Activated CD4-positive, alpha-beta T cell treated with anti-CD3 and anti-CD28 coated beads, Interleukin-2, amount 50 U/mL, for 48 hours (primary cell): ENCODE measurements at regions not wholly inside any gene's neighbourhood (a gene's known extent, or its start where the extent isn't known, plus 50 kb on each side); places are given as distances from the start of the nearest gene placed in this dataset.

Experiments
- DNase-seq, 2 experiments: peaks; one replicate each; pipeline ENCODE4 v3.0.0-alpha.2; 2020

DNA sequence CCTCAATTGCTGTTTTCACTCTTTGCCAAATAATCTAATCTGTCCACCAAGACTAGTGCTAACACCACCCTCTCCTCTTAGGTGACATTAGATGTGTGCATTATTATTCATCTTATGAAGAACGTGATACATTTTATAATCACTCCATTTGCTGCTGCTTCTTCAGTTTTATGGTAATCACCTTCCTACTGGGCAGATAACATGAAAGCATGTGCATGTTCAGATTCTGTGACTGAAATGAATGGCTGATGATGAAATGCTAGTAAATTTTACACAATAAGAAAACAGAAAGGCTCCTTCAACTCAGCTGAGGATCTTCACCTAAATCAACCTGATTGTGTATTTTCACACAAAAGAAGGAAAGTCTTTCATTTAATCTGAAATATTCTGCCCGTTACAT is 577.6 kb downstream of the CSNK1G3 start:
- no peak for DNase-seq

DNA sequence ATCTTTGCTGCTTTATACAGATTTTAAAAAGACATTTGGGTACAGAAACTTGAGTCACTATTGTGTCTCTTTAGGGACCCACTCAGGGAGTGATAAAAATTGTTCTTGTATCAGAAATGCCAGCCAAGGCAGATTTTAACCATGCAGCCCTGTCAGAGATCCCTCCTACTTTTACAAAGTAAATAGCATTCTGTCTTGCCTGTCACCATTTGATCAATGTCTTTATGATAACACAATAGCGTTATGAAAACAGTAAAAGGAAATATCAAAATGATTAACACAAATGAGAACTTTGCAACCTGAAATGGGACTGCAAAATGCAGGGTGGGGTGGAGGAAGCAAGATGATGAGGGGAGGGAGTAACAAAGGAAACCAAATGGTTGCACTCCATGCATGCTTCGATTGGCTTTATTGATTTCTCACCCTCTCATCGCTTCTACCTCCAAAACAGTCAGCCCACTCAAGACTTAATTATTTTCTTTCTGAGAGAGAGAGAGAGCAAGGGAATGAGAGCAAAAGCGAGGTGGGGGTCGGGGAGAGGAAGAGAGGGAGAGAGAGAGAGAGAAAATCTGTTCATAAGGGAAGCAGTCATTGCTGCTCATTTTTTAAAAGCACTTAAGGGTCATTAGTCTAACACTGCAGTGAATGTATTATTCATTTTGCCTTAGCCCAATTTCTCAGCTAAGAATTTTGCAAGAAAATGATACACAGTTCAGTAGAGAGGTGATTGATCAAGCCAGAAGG is 576.5 kb downstream of the CSNK1G3 start:
- no peak for DNase-seq

DNA sequence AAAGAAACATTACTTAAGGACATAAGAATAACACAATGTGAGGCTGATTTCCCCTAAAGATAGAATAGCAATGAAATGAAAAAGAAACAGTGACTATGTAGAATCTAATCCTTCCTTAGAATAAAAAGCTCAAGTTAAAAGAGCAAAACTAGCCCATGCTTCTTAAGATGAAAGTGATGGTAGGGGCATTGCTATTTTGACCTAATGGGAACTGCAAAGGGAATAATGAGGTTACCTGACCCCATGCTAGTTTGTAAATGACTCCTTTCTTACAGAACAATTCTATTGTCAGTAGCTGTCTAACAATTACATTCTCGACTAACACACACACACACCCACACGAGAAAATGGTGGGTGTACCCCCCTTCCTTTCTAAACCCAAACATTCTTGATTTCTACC is 575.8 kb downstream of the CSNK1G3 start:
- DNase-seq: no peak

DNA sequence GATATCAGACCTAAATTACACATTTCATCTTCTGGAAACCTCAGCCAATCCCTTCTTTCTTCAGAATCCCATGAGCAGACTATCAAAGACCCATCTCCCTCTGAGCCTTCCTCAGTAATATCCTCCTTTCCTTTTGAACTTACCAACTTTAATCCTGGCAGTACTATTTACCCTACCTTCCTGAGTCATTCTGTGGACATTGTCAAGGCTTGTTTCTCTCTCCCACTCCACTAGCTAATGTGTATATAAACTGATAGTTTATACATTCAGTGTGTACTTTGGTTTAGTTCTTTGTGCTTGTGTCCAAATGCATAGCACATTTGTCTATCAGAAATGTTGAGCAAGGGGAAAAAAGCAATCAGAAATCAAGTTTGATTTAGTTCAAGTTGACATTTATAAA is 568.3 kb downstream of the CSNK1G3 start:
- DNase-seq: no peak

DNA sequence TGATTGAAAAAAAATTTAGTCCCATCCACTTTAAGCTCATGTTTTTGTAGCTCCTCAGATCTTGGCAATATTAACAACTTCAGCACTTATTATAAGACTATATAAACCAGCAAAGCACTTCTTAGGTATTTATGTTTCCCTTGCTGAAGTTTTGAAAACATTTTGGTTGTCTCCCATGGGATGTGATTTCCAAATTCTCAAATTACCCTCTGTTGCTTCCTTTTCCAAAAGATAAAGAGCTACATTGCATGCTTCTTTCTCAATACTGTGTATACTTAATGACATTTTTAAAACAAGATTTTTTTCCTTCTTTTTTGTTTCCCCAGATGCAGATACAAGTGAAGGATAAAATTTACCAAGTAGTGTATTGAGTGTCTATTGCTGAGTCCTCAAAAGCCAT is 567.1 kb downstream of the CSNK1G3 start:
- DNase-seq: no peak

DNA sequence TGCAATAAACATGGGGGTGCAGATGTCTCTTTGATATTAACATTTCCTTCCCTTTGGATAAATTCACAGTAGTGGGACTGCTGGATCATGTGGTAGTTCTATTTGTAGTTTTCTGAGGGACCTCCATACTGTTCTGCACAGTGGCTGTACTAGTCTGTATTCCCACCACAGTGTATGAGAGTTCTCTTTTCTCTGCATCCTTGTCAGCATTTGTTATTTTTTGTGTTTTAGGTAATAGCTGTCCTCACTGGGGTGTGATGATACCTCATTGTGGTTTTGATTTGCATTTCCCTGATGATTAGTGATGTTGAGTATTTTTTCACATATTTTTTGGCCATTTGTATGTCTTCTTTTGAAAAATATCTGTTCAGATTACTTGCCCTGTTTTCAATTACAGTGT is 562.5 kb downstream of the CSNK1G3 start:
- no peak for DNase-seq

DNA sequence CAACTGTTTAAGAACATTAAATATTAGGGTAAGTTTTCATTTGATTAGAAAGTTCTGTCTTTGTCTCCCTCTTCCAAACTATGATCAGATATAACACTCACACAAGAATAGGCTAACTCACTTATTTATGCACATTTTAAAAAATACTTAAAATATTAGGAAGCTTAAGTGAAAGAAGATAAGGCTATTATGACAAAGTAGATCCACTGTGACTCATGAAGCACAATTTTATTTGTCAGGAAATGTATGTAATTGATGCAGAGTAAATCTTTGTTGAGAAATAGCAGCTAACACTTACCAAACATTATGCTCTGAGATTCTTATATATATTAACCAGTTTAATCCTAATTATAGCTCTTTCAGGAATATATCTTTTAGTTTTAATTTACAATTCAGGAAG is 560.6 kb downstream of the CSNK1G3 start:
- DNase-seq: no peak

DNA sequence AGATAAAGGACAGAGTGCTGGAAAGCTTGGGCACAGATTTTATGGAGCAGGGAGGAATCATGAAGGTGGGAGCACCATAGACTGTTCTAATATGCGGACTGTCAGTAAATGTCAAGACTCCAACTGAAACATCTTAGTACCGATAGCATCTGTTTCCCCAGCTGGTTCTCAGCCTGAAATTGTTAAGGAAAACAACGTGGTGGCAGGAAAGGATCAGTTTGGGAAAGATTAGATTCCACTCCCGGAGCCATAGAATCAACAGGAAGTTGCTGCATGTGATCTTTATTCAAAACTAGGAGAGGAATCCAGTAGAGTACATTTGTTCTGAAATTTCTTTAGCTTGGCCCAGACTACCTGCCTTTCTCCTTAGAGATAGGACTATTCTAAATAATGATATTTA is 559.1 kb downstream of the CSNK1G3 start:
- DNase-seq: no peak

DNA sequence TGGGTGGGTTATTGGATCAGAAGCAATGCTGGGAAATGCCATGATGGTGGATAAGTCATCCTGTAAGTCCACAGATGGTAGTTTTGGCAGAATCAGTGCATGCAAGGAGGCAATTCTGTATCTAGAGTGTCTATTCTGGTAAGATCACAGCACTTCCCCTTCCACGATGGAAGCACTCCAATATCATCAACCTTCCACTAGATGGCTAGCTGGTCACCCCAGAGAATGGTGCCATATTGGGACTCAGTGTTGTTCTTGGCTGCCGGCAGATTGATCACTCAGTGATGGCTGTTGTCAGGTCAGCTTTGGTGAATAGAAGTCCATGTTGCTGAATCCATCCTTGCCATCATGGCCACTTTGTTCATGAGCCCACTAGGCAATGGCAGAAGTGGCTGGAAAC is 553.5 kb downstream of the CSNK1G3 start:
- DNase-seq: no peak

DNA sequence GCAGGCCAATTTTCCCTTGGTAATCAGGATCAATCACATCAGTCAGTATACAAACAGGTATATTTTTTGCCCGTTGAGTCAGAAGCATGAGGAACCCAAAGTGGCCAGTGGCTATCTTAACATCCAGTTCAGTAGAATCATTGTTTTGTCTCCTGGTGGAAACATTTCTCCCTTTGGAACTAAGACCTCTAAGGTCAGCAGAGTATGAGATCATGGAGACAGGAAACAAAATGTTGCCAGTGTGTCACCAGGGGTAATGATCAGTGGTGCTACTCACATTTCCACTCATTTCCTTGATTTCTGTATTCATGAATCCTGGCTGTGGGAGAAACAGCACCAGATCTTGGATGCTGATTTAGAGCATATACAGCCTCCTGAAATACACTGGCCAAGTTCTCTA is 553.0 kb downstream of the CSNK1G3 start:
- no peak for DNase-seq

DNA sequence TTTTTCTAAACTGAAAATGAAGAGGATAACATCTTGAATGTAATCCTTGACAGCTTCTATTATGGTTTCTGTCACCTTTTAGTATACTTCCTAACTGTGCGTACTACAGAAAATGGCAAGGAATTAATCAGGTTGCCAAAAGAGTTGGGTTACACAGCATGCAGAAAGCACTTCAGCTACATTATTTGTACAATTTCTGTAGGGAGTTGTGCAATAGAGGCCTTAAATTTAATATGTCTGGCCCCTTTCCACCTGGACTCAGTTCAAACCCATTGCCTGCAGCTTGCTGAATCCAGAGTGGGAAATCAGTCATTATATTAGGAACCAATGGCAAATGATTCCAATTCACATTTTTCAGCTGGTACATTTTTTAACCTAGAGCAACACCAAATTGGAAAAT is 549.7 kb downstream of the CSNK1G3 start:
- no peak for DNase-seq

DNA sequence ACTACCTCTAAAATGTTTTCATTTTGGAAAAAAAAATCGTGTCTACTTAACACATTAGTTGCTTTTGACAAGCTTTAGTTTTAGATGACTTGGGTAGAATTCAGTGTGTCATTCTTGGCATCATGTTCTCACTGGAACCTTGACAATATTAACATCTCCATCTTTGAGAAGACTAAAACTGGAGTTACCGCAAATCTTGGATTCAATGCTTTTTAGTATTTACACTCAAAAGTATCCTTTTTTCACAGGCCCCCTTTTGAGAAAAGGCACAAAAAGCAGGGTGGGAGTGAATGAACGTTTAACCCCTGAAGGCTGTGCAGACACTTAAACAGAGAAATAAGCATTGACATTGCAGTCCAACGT is 549.1 kb downstream of the CSNK1G3 start:
- no peak for DNase-seq

DNA sequence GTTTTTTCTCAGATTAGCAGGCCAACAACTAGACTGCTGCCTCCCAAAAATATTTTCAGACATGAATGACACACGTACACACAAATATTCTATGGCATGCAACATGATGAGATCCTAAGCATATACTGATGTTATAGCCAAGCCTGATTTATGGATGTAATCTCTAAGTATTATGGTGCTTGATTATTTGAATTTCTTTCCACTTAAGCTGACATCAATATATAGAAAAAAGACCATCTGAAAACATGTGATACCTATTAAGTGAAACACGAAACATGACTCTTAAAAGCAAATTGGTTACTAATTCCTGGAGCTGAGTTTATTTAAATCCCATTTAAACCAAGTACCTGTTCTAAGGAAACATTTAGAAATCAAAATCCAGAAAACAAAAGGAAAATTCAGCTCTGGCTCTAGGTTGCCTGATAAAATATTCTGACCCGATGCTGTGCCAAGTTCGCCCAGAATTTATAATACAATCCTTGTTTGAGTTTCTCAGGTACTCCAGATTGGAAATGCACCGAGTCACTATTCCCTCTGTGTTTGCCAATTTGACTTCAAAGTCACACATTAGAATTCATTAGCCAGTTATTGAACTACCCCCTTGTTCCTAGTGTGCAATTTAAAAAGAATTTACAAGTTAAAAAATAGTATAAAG is 548.6 kb downstream of the CSNK1G3 start:
- no peak for DNase-seq

DNA sequence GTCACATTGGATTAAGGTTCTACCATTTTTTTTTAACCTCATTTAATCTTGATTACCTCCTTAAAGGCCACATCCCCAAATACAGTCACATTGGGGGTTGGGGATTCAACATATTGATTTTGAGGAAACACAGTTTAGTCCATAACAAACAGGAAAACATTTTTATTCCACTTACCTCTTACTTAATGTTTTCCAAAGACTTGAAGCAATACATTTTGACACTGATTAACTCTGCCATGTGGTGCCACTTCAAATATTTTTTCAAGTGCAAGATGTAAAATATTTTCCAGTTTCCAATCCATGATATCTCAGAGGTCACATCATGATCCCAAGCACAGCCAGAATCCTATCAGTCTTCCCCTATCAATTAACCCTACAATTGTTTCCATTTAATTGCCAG is 548.0 kb downstream of the CSNK1G3 start:
- no peak for DNase-seq

DNA sequence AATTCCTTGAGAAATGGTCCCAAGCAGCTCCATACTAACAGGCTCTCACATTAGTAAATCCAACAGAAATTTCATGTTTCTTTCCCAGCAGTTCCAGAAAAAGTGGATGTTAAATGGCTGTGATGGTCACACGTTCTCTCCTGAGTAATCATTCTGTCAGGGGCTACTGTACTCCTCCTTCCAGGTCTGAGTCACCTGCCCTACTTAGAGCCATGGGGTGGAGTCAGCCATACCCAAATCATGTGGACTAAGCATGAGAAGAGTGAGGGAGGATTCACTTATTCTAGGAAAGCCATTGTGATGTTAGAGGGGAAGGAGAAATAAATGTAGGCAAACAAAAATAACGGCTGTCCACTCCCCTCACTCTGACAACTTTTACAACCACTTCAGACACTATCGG is 547.2 kb downstream of the CSNK1G3 start:
- no peak for DNase-seq

DNA sequence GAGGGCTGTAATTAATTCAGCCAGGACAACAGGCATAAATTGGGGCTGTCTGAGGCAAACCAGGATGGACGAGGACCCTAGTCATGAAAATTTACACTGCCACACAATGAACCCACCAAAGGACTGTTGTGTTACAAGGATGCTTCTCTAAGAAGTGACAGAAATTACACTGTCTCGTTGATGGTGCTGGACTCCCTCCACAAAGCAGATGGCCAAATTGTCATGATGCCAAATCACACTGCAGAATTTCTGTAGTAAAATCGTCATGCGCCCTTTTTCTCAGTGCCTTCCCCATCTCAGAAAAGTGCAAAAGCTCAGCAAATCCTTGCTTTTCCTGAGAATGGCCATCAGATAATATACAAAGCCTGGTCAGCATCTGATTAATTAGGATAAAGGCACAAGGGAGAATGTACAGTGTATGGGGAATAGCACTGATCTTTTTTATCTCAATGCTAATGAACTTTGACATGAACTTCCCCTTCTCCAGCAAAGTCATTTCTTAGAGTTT is 545.8 kb downstream of the CSNK1G3 start:
- DNase-seq: no peak

DNA sequence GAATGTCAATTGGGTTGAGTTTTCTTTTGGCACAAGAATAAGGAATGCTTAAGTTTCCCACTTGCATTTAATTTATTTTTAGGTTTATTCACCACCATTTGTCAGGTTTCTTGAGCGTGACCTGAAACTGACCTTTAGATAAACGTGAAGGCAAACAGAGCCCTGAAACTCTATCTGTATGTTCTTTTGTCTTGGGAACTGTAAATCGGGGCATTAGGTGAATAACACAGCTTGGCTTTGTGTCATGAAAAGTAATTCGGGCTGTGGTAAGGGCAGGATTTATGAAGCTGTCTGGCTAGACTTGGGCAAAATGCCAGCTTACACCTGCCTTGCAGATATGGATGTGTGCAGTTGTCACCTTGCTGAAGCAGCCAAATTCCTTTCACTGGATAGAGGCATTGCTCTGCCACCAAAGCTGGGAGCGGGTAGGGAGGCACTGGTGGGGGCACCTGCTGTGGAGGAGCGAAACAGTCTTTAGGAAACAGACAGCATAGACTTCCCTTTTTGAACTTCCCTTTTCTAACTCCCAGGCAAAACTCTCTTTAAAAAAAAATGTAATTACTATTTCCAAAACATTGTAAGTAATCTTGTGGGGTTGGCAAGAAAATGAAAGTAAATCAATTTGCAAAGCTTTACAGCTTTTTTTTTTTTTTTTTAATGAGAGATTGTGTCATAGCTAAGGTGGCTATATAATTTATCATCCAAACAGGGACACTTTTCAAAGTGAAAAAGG is 545.2 kb downstream of the CSNK1G3 start:
- no peak for DNase-seq

DNA sequence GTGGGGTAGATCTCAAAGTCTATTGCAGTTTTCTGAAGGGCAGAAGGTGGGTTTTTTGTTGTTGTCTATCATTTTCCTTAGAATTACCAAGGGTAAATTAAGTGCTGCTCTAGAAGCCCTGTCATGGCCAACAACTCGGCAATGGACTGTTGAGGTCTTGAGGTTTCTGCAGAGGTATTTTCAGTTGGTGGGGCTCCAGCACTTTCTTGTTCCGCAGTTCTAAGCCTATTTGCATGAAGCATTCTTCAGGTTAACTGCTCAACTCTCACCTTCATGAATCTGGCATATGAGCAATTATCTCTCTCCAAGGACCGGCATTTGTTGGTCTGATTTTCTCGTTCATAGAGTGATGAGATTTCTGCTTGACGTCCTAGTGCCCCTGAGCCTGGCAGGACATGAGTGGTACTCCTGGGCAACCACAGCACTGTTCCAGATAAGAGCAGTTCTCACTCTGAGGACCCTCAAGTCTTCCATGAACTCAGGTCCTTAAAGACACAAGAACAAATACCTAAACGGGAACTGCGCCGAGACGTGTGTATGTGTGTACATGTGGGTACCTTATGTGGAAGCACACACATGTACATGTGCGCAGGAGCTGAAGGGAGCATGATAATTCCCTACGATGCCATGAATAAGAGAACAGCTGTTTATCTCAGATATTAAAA is 544.5 kb downstream of the CSNK1G3 start:
- DNase-seq: no peak

DNA sequence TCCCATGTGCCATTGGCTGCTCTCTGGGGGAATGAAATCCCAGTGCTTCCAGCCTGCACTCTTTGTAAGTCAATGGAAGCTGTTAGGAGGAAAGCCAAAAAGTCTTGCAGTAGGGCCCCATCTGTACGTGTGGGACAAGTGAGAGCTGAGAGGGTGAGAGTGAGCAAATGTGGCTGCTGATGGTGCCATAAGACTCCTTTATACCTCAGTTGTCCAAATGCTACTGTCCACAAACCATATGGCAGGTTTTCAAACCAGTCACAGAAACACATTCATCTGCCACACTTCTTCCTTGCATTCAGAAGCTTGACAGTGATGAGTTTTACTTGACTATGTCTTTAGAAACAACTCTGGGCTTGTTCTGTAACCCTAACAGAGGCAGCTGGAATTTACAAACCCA is 543.8 kb downstream of the CSNK1G3 start:
- DNase-seq: no peak

DNA sequence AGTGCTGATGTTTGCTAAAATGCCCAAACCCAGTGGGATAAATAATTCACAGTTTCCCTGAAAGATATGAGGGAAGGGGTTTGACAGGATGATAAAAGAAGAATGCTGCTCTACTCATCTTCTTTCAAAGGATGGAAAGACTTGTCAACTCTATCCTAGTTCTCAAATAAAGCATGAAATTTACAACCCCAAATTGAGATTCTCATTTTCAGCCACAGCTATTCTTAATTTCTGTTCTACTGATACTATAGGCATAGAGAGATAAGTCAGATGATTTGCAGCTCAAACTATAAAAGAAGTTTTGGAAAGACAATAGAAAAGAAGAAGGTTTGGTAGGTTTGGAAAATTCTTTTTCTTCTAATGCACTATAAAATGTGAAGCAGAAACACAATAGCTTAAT is 542.6 kb downstream of the CSNK1G3 start:
- DNase-seq: no peak

DNA sequence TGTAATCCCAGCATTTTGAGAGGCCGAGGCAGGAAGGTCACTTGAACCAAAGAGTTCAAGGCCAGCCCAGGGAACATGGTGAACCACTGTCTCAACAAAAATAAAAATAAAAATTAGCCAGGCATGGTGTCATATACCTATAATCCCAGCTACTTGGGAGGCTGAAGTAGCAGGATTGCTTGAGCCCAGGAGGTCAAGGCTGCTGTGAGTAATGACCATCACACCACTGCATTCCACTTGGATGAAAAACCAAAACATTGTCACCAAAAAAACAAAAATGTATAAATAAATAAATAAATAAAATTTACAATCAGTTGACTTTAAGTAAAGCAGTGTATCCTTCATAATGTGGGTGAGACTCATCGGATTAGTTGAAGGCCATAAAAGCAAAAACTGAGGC is 541.4 kb downstream of the CSNK1G3 start:
- DNase-seq: no peak

DNA sequence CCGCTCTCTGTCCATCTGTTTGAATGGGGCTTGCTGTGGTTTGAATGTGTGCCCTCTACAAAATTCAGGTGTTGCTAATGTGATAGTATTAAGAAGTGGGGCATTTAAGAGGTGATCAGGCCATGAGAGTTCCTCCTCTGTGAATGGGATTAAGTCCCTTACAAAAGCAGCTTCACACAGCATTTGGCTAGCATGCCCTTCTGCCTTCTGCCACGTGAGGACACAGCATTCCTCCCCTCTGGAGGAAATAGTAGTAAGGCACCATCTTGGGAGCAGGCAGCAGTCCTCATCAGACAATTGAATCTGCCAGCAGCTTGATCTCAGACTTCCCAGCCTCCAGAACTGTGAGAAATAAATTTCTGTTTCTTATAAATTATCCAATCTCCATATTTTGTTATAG is 540.2 kb downstream of the CSNK1G3 start:
- no peak for DNase-seq

DNA sequence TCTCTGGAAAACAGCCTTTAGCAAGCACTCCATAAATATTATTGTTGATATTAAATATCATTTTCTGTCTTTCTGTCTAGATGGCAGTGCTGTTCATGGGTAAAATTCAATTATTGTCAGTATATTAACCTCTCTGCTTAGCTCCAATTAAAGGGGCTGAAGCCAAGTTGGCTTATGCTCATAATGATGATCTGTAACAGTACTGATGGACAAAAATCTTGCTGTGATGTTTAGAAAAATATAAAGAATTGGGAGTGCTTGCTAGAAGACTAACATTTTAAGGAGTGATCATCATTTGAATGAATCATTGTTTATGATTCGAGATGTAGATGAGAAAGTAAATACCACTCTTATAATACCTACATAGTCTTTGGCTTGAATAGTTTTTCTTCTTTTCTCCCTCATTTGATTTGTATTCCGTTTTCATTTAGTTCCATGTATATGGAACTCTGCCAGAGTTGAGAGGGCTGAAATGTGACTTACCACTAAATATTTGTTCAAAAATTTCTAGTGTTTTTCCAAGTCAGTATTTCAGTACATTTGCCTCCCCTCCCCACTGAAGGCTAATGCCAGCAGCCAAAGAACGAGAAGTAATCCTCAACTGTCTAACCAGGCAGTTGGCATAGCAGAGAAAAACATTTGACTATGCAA is 538.3 kb downstream of the CSNK1G3 start:
- no peak for DNase-seq
